ENCODE measurements at regions not wholly inside any gene's neighbourhood (a gene's known extent, or its start where the extent isn't known, plus 50 kb on each side); places are given as distances from the start of the nearest gene placed in this dataset.

DNA sequence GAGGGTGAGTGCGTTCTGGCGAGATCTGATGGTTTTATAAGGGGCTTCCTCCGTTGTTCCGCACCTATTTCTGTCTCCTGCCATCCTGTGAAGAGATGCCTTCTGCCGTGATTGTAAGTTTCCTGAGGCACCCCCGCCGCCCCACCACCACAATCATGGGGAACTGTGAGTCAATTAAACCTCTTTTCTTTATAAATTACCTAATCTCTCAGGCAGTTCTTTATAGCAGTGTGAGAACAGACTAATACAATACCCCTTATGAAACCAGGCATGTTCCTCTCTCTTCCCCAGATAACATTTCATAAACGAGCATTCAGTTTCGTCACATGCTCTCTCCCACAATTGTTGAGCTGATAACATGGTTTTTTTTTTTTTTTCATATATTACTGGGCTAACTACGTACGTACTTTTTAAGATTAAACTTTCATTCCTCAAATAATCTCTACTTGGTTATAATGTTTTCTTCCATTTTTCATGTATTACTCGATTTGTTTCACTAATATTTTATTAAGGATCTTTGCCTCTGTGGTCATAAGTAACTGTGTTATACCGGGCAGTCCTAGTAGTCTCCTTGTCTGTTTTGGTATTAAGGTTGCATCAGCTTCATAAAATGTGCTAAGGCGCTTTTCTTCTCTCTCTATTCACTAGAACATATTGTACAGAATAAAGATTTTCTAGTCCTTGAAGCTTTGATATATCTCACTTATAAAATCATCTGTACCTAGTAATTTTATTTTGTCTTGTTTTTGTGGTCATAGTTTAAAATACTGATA is 64.9 kb upstream of the MVB12B start:
- Histone ChIP-seq H3K36me3 (no peaks in the 10 kb centered on the region), H3K27ac (no peak overlapping the region), H3K9me3 (no peaks in the 10 kb centered on the region), H3K4me1 (no peaks in the 10 kb centered on the region), H3K4me3 (no peak overlapping the region), H3K27me3 (peaks cover 85% of the 10 kb centered on the region)
- in situ Hi-C loops (cut with MboI; ENCODE audit: low pct_ligation_motif_present in 1 of 4, low pct_unique_long_range_greater_than_20kb in 1 of 4, low sequenced_read_pairs in 3 of 4) = no loop called here
- WGBS, 2 donors (ENCODE audit: low coverage in 1 of 2) = 62 to 64% methylated on average over 7 to 14 of the region's 14 CpGs
- DNase-seq = no peak
- no peak for TF ChIP-seq POLR2AphosphoS5 (IDR thresholded peaks at IDR 0.05)
- no peak for TF ChIP-seq EP300 (IDR thresholded peaks at IDR 0.05; ENCODE audit: low read depth)
- no peak for TF ChIP-seq POLR2A (IDR thresholded peaks at IDR 0.05)
- TF ChIP-seq, protein P1, sequence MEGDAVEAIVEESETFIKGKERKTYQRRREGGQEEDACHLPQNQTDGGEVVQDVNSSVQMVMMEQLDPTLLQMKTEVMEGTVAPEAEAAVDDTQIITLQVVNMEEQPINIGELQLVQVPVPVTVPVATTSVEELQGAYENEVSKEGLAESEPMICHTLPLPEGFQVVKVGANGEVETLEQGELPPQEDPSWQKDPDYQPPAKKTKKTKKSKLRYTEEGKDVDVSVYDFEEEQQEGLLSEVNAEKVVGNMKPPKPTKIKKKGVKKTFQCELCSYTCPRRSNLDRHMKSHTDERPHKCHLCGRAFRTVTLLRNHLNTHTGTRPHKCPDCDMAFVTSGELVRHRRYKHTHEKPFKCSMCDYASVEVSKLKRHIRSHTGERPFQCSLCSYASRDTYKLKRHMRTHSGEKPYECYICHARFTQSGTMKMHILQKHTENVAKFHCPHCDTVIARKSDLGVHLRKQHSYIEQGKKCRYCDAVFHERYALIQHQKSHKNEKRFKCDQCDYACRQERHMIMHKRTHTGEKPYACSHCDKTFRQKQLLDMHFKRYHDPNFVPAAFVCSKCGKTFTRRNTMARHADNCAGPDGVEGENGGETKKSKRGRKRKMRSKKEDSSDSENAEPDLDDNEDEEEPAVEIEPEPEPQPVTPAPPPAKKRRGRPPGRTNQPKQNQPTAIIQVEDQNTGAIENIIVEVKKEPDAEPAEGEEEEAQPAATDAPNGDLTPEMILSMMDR (IDR thresholded peaks at IDR 0.05) = no peak
- intact Hi-C loops (cut with DNase I; ENCODE audit: low total_unique reads) = no loop called here

DNA sequence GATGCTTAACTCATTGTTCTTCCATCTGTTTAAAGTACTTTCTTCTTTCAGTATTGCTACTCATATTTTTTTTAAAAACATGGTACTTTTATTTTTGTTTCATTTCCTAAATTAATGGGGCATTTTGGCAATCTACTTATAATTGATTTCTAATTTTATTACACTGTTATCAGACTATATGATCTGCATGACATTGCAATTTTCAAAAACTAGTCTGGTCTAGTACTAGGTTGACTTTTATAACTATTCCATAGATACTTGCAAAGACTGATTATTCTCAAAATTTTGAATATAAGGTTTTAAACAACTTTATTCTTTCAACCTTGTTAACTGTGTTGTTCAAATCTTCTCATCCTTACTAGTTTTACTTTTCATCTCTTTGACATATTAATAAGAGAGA is 63.9 kb upstream of the MVB12B start:
- no peaks in the 10 kb centered on the region for H3K9me3 ChIP-seq
- DNase-seq = no peak
- H3K4me1 ChIP-seq = no peaks in the 10 kb centered on the region
- peaks cover 84% of the 10 kb centered on the region for H3K27me3 ChIP-seq
- no peaks in the 10 kb centered on the region for H3K36me3 ChIP-seq
- TF ChIP-seq POLR2A (IDR thresholded peaks at IDR 0.05) = no peak
- no peak for TF ChIP-seq EP300 (IDR thresholded peaks at IDR 0.05; ENCODE audit: low read depth)
- TF ChIP-seq, protein P1 (IDR thresholded peaks at IDR 0.05) = no peak
- TF ChIP-seq POLR2AphosphoS5 (IDR thresholded peaks at IDR 0.05) = no peak
- H3K4me3 ChIP-seq = no peak overlapping the region
- in situ Hi-C loops (cut with MboI; ENCODE audit: low pct_ligation_motif_present in 1 of 4, low pct_unique_long_range_greater_than_20kb in 1 of 4, low sequenced_read_pairs in 3 of 4) (no loop called here), intact Hi-C loops (cut with DNase I; ENCODE audit: low total_unique reads) (no loop called here)
- no peak overlapping the region for H3K27ac ChIP-seq

DNA sequence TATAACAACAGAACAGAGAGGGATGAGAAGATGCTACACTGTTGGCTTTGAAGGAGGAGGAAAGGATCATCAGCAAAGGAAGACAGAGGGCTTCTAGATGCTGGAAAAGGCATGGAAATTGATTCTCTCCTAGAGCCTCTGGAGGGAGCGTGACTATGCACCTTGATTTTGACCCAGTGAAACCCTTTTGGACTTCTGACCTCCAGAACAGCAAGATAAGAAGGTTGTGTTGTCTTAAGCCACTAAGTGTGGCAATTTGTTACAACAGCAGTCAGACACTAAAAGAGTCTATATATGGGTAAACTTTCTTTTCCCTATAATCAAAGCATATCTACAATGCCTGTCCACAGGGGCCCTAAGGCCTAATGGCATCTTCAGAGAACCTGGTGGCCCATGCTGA is 56.1 kb upstream of the MVB12B start:
- intact Hi-C loops (cut with DNase I; ENCODE audit: low total_unique reads) = no loop called here
- no peak for TF ChIP-seq POLR2AphosphoS5 (IDR thresholded peaks at IDR 0.05)
- TF ChIP-seq EP300 (IDR thresholded peaks at IDR 0.05; ENCODE audit: low read depth) = no peak
- no peak for TF ChIP-seq POLR2A (IDR thresholded peaks at IDR 0.05)
- TF ChIP-seq, protein P1 (IDR thresholded peaks at IDR 0.05) = no peak

DNA sequence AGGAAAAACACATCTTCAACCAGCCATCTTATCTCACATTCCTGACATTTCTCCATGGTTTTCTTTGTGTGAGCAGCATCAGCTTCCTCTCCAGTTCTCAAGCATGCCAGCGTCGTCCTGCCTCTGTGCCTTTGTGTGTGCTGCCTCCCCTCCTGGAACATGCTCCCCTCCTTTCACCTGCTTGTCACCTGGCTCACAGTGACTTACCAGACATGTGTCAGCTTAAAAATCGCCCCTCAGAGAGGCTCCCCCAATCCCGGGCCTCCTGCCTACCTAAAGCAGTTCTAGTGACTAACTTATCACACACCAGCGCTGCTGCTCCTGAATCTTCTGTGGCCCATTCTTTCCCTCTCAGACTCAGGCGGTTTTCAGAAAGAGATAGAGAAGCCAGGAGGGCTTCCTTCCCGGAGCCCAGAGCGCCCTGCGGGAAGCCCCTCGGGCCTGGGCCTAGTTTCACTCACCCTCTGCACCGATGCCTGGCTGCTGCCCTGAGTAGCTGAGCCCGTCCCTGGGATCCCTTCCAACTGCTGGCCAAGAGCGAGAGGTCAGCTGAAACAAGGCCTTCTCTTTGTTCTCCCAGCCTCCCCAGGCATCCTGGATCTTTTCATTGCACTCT is 51.1 kb upstream of the MVB12B start:
- TF ChIP-seq EP300 (IDR thresholded peaks at IDR 0.05; ENCODE audit: low read depth) = no peak
- no peak for TF ChIP-seq POLR2A (IDR thresholded peaks at IDR 0.05)
- no peak for TF ChIP-seq POLR2AphosphoS5 (IDR thresholded peaks at IDR 0.05)
- TF ChIP-seq, protein P1 (IDR thresholded peaks at IDR 0.05) = no peak
- H3K4me3 ChIP-seq = no peak overlapping the region
- H3K4me1 ChIP-seq = no peaks in the 10 kb centered on the region
- WGBS, 2 donors (ENCODE audit: low coverage in 1 of 2) = 71 to 77% methylated on average over 4 to 13 of the region's 13 CpGs
- no peaks in the 10 kb centered on the region for H3K36me3 ChIP-seq
- intact Hi-C loops (cut with DNase I; ENCODE audit: low total_unique reads) = no loop called here
- H3K27me3 ChIP-seq = peaks cover 5% of the 10 kb centered on the region
- DNase-seq = no peak
- H3K27ac ChIP-seq = no peak overlapping the region
- peaks cover 0 to 4% of the 10 kb centered on the region in 2 donors for H3K9me3 ChIP-seq
- in situ Hi-C loops (cut with MboI; ENCODE audit: low pct_ligation_motif_present in 1 of 4, low pct_unique_long_range_greater_than_20kb in 1 of 4, low sequenced_read_pairs in 3 of 4) = no loop called here

More for the DNA sequence above, 56.1 kb upstream of the MVB12B start:
- Histone ChIP-seq H3K4me3 (no peak overlapping the region), H3K27me3 (peaks cover 18% of the 10 kb centered on the region), H3K9me3 (no peaks in the 10 kb centered on the region), H3K4me1 (no peaks in the 10 kb centered on the region), H3K36me3 (no peaks in the 10 kb centered on the region), H3K27ac (no peak overlapping the region)
- in situ Hi-C loops (cut with MboI; ENCODE audit: low pct_ligation_motif_present in 1 of 4, low pct_unique_long_range_greater_than_20kb in 1 of 4, low sequenced_read_pairs in 3 of 4) = no loop called here
- no peak for DNase-seq
- 52 to 80% methylated on average over 1 of the region's 1 CpG for WGBS, 2 donors (ENCODE audit: low coverage in 1 of 2)
